ENCODE measurements at regions not wholly inside any gene's neighbourhood (a gene's known extent, or its start where the extent isn't known, plus 50 kb on each side); places are given as distances from the start of the nearest gene placed in this dataset.
"Not testable (repeated sequence)": the region's sequence is repeated elsewhere in the genome, so short reads cannot be mapped to it uniquely, and the experiment has no call there.

GRCh38 chr6:11463398-11463780 is 74.2 kb upstream of the TMEM170B start:
- DNase-seq (ENCODE audit: extremely low read depth, low read depth) = no peak
- no peak for TF ChIP-seq CTCF (IDR thresholded peaks at IDR 0.05; ENCODE audit: low read depth, low read length)

GRCh38 chr6:11462742-11463397 is 74.7 kb upstream of the TMEM170B start:
- no peak for DNase-seq (ENCODE audit: extremely low read depth, low read depth)
- no peak for TF ChIP-seq CTCF (IDR thresholded peaks at IDR 0.05; ENCODE audit: low read depth, low read length)

GRCh38 chr6:11460837-11461661 is 76.5 kb upstream of the TMEM170B start:
- DNase-seq (ENCODE audit: extremely low read depth, low read depth) = no peak
- TF ChIP-seq CTCF (IDR thresholded peaks at IDR 0.05; ENCODE audit: low read depth, low read length) = no peak

- DNase-seq (ENCODE audit: extremely low read depth, low read depth) = no peak
- TF ChIP-seq CTCF (IDR thresholded peaks at IDR 0.05; ENCODE audit: low read depth, low read length) = no peak
These were observed 77.4 kb upstream of the TMEM170B start for GRCh38 chr6:11460001-11460668.

- TF ChIP-seq CTCF (IDR thresholded peaks at IDR 0.05; ENCODE audit: low read depth, low read length) = no peak
- no peak for DNase-seq (ENCODE audit: extremely low read depth, low read depth)
These were observed 78.4 kb upstream of the TMEM170B start for GRCh38 chr6:11459079-11459610.

GRCh38 chr6:11458509-11458908 is 79.0 kb upstream of the TMEM170B start:
- DNase-seq (ENCODE audit: extremely low read depth, low read depth) = no peak
- no peak for TF ChIP-seq CTCF (IDR thresholded peaks at IDR 0.05; ENCODE audit: low read depth, low read length)

- not testable (repeated sequence) for DNase-seq (ENCODE audit: extremely low read depth, low read depth)
These were observed 80.1 kb upstream of the TMEM170B start for GRCh38 chr6:11457422-11457821.

- not testable (repeated sequence) for DNase-seq (ENCODE audit: extremely low read depth, low read depth)
These were observed 85.4 kb upstream of the TMEM170B start for GRCh38 chr6:11452106-11452505.

Measured in AG09319 (cell line).